GM23338 (cell line): ENCODE measurements at regions not wholly inside any gene's neighbourhood (a gene's known extent, or its start where the extent isn't known, plus 50 kb on each side); places are given as distances from the start of the nearest gene placed in this dataset.

ENCODE experiments used
- ATAC-seq: fragments of 200-7000 bp; cut with Tn5 transposase; 3 replicates; pipeline ENCODE4 v1.9.1; 2020
- DNase-seq: peaks from one replicate; pipeline ENCODE4 v3.0.0-alpha.2; 2015; ENCODE audit warnings: low spot score
- H2AFZ ChIP-seq: fragments of 200-600 bp; sonication (generic); 2 replicates; pipeline ENCODE4 v1.8.0; 2016; ENCODE audit warnings: antibody characterized with exemption, mild to moderate bottlenecking, moderate library complexity
- H3F3A ChIP-seq: fragments of 200-600 bp; sonication (generic); replicated peaks from 2 replicates; pipeline ENCODE4 v1.8.0; 2017; ENCODE audit warnings: antibody characterized with exemption, mixed run types, low read depth
- H3K27ac ChIP-seq: fragments of 200-600 bp; sonication (generic); 2 replicates; pipeline ENCODE4 v1.6.1; 2016; ENCODE audit warnings: low read depth
- H3K27me3 ChIP-seq: fragments of 200-600 bp; sonication (generic); 2 replicates; pipeline ENCODE4 v1.8.0; 2016; ENCODE audit warnings: mild to moderate bottlenecking, mixed run types, moderate library complexity; ENCODE audit not compliant: insufficient read depth
- H3K36me3 ChIP-seq: fragments of 200-600 bp; sonication (generic); 2 replicates; pipeline ENCODE4 v1.8.0; 2016; ENCODE audit warnings: mild to moderate bottlenecking; ENCODE audit not compliant: insufficient read depth
- H3K4me1 ChIP-seq: fragments of 200-600 bp; sonication (generic); 2 replicates; pipeline ENCODE4 v1.8.0; 2016; ENCODE audit warnings: mild to moderate bottlenecking, moderate library complexity; ENCODE audit not compliant: insufficient read depth
- H3K4me2 ChIP-seq: fragments of 200-600 bp; sonication (generic); 2 replicates; pipeline ENCODE4 v1.7.1; 2017; ENCODE audit warnings: mixed run types
- H3K4me3 ChIP-seq: fragments of 200-600 bp; sonication (generic); 2 replicates; pipeline ENCODE4 v1.6.1; 2016; ENCODE audit warnings: mixed run types
- H3K79me2 ChIP-seq: fragments of 200-600 bp; sonication (generic); replicated peaks from 2 replicates; pipeline ENCODE4 v1.8.0; 2017; ENCODE audit warnings: mild to moderate bottlenecking; ENCODE audit not compliant: insufficient read depth
- H3K9me2 ChIP-seq: fragments of 200-600 bp; sonication (generic); 2 replicates; pipeline ENCODE4 v1.8.0; 2017; ENCODE audit not compliant: insufficient read depth
- H4K20me1 ChIP-seq: fragments of 200-600 bp; sonication (generic); replicated peaks from 2 replicates; pipeline ENCODE4 v1.8.0; 2017; ENCODE audit warnings: mild to moderate bottlenecking; ENCODE audit not compliant: insufficient read depth
- H3K27ac Mint-ChIP-seq: 2 replicates; pipeline ENCODE4 v1.8.0; 2020; ENCODE audit warnings: inconsistent platforms, mild to moderate bottlenecking, moderate library complexity, mixed read lengths
- H3K27me3 Mint-ChIP-seq: 3 replicates; pipeline ENCODE4 v1.8.0; 2022; ENCODE audit warnings: low read depth, mild to moderate bottlenecking, moderate library complexity, mixed read lengths, inconsistent platforms; ENCODE audit not compliant: insufficient read depth, poor library complexity
- H3K36me3 Mint-ChIP-seq: 3 replicates; pipeline ENCODE4 v1.8.0; 2021; ENCODE audit warnings: low read depth, mild to moderate bottlenecking, inconsistent platforms, moderate library complexity, mixed read lengths
- H3K4me1 Mint-ChIP-seq: 3 replicates; pipeline ENCODE4 v1.8.0; 2020; ENCODE audit warnings: mild to moderate bottlenecking, inconsistent platforms, mixed read lengths
- H3K4me3 Mint-ChIP-seq: 3 replicates; pipeline ENCODE4 v1.8.0; 2021; ENCODE audit warnings: moderate library complexity, mild to moderate bottlenecking, inconsistent platforms, mixed read lengths
- H3K9me3 Mint-ChIP-seq: 3 replicates; pipeline ENCODE4 v1.8.0; 2020; ENCODE audit warnings: moderate library complexity, mild to moderate bottlenecking, inconsistent platforms, mixed read lengths
- CREB1 ChIP-seq: fragments of 250-450 bp; sonication (Bioruptor Pico); IDR thresholded peaks from 2 replicates; pipeline ENCODE4 v1.5.0; 2020; ENCODE audit warnings: low read depth, mild to moderate bottlenecking, moderate library complexity
- EZH2 ChIP-seq: fragments of 200-600 bp; sonication (generic); IDR thresholded peaks from one replicate; pipeline ENCODE4 v1.8.0; 2017; ENCODE audit warnings: antibody characterized with exemption, mild to moderate bottlenecking, low read depth; ENCODE audit not compliant: unreplicated experiment
- EZH2phosphoT487 ChIP-seq: fragments of 200-600 bp; sonication (generic); IDR thresholded peaks from one replicate; pipeline ENCODE4 v1.8.1; 2018; ENCODE audit warnings: antibody characterized with exemption; ENCODE audit not compliant: unreplicated experiment
- JUNB ChIP-seq: IDR thresholded peaks from one replicate; pipeline ENCODE4 v1.6.1; 2016; ENCODE audit warnings: antibody characterized with exemption; ENCODE audit not compliant: unreplicated experiment
- NANOG ChIP-seq: IDR thresholded peaks from 2 replicates; pipeline ENCODE4 v1.6.1; 2016; ENCODE audit warnings: antibody characterized with exemption, borderline replicate concordance
- POLR2AphosphoS5 ChIP-seq: IDR thresholded peaks from 2 replicates; pipeline ENCODE4 v1.6.1; 2016; ENCODE audit warnings: antibody characterized with exemption, low read depth
- STAT1 ChIP-seq: IDR thresholded peaks from one replicate; pipeline ENCODE4 v1.6.1; 2016; ENCODE audit warnings: antibody characterized with exemption; ENCODE audit not compliant: unreplicated experiment
- ZNF114 ChIP-seq: fragments of 250-450 bp; sonication (Bioruptor Pico); IDR thresholded peaks from 2 replicates; pipeline ENCODE4 v1.5.0; 2020; ENCODE audit warnings: mild to moderate bottlenecking, moderate library complexity
- ZNF331 ChIP-seq: fragments of 250-450 bp; sonication (Bioruptor Pico); IDR thresholded peaks from 2 replicates; pipeline ENCODE4 v1.5.0; 2020; ENCODE audit warnings: low read depth, mild to moderate bottlenecking, moderate library complexity
- TF ChIP-seq, protein P1 (sequence below), 2 experiments: fragments of 200-600 bp in 1 of 2; sonication (generic) in 1 of 2; conservative IDR thresholded peaks; 2 replicates each; pipeline versions ENCODE4 v1.5.1 to v1.6.1; 2016 to 2017; ENCODE audit warnings: antibody characterized with exemption in 2 of 2, low read depth in 2 of 2, mild to moderate bottlenecking in 2 of 2, moderate library complexity in 1 of 2
- TF ChIP-seq, protein P2 (sequence below): IDR thresholded peaks from 2 replicates; pipeline ENCODE4 v1.6.1; 2016; ENCODE audit warnings: antibody characterized with exemption
- TF ChIP-seq, protein P3 (sequence below): IDR thresholded peaks from one replicate; pipeline ENCODE4 v1.6.1; 2018; ENCODE audit warnings: antibody characterized with exemption; ENCODE audit not compliant: unreplicated experiment
- TF ChIP-seq, protein P4 (sequence below): fragments of 250-450 bp; sonication (Bioruptor Pico); IDR thresholded peaks from 2 replicates; pipeline ENCODE4 v1.5.0; 2020; ENCODE audit warnings: mild to moderate bottlenecking, moderate library complexity

DNA sequence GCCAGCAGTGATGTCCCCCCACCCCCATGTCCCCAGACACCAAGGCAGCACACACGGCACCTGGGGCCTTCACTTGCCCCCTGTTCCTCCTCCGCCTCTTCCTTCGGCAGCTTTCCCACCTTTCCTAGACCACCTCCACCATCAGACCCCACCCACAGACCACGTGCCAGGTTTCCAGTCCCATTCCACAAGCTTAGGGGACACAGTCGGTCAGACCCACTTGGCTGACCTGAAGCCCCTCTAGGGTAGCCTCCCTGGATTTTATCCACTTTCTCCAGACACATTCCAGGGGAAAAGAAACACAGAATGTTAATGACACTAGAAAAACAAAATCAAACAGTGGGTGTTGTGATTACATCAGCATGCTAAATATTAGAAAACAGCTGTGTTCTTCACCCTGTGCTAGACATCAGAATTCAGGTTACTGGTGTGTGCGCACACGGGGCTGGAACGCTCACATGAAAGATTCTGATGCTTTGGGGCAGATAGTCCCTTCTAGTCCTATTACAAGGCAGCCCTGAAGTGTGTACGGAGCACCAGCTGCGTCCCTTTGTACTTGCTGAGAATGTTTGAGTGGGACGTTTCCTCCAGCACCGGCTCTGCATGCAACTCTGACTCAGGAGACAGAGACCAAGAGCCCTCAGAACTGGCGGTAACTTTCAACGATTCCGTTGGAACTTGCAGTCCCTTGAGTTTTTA lies 75.5 kb upstream of the PPP2R2D start:
- Mint-ChIP-seq H3K9me3 (no peaks in the 10 kb centered on the region), H3K27ac (no peak overlapping the region), H3K4me1 (peaks cover 18% of the 10 kb centered on the region), H3K36me3 (no peaks in the 10 kb centered on the region; the same call in 2 of the 3 replicates), H3K4me3 (peak overlapping the region; percentile 15; the same call in 1 of the 3 replicates), H3K27me3 (peaks cover 5% of the 10 kb centered on the region)
- ATAC-seq (peak; percentile 54), DNase-seq (no peak)
- no peak overlapping the region for H3K4me2 ChIP-seq
- H3K9me2 ChIP-seq: no peaks in the 10 kb centered on the region; the same call in 1 of the 2 replicates
- no peak overlapping the region for H3K27ac ChIP-seq
- H3K36me3 ChIP-seq: no peaks in the 10 kb centered on the region
- H3F3A ChIP-seq: no peaks in the 10 kb centered on the region
- no peak overlapping the region for H3K4me3 ChIP-seq
- TF ChIP-seq JUNB: no peak
- TF ChIP-seq ZNF114 (CRISPR knock-in tag): no peak
- no peak for TF ChIP-seq NANOG
- TF ChIP-seq ZNF331 (CRISPR knock-in tag): no peak
- TF ChIP-seq EZH2: no peak
- TF ChIP-seq, protein P1, sequence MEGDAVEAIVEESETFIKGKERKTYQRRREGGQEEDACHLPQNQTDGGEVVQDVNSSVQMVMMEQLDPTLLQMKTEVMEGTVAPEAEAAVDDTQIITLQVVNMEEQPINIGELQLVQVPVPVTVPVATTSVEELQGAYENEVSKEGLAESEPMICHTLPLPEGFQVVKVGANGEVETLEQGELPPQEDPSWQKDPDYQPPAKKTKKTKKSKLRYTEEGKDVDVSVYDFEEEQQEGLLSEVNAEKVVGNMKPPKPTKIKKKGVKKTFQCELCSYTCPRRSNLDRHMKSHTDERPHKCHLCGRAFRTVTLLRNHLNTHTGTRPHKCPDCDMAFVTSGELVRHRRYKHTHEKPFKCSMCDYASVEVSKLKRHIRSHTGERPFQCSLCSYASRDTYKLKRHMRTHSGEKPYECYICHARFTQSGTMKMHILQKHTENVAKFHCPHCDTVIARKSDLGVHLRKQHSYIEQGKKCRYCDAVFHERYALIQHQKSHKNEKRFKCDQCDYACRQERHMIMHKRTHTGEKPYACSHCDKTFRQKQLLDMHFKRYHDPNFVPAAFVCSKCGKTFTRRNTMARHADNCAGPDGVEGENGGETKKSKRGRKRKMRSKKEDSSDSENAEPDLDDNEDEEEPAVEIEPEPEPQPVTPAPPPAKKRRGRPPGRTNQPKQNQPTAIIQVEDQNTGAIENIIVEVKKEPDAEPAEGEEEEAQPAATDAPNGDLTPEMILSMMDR (conservative IDR thresholded peaks at IDR 0.05; ENCODE audit: low read depth in 2 of 2): no peak
- no peak for TF ChIP-seq CREB1 (CRISPR knock-in tag)
- TF ChIP-seq POLR2AphosphoS5: no peak
- no peak for TF ChIP-seq EZH2phosphoT487
- TF ChIP-seq, protein P2, sequence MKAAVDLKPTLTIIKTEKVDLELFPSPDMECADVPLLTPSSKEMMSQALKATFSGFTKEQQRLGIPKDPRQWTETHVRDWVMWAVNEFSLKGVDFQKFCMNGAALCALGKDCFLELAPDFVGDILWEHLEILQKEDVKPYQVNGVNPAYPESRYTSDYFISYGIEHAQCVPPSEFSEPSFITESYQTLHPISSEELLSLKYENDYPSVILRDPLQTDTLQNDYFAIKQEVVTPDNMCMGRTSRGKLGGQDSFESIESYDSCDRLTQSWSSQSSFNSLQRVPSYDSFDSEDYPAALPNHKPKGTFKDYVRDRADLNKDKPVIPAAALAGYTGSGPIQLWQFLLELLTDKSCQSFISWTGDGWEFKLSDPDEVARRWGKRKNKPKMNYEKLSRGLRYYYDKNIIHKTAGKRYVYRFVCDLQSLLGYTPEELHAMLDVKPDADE: no peak
- no peak for TF ChIP-seq STAT1
- TF ChIP-seq, protein P3, sequence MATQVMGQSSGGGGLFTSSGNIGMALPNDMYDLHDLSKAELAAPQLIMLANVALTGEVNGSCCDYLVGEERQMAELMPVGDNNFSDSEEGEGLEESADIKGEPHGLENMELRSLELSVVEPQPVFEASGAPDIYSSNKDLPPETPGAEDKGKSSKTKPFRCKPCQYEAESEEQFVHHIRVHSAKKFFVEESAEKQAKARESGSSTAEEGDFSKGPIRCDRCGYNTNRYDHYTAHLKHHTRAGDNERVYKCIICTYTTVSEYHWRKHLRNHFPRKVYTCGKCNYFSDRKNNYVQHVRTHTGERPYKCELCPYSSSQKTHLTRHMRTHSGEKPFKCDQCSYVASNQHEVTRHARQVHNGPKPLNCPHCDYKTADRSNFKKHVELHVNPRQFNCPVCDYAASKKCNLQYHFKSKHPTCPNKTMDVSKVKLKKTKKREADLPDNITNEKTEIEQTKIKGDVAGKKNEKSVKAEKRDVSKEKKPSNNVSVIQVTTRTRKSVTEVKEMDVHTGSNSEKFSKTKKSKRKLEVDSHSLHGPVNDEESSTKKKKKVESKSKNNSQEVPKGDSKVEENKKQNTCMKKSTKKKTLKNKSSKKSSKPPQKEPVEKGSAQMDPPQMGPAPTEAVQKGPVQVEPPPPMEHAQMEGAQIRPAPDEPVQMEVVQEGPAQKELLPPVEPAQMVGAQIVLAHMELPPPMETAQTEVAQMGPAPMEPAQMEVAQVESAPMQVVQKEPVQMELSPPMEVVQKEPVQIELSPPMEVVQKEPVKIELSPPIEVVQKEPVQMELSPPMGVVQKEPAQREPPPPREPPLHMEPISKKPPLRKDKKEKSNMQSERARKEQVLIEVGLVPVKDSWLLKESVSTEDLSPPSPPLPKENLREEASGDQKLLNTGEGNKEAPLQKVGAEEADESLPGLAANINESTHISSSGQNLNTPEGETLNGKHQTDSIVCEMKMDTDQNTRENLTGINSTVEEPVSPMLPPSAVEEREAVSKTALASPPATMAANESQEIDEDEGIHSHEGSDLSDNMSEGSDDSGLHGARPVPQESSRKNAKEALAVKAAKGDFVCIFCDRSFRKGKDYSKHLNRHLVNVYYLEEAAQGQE: no peak
- TF ChIP-seq, protein P4, sequence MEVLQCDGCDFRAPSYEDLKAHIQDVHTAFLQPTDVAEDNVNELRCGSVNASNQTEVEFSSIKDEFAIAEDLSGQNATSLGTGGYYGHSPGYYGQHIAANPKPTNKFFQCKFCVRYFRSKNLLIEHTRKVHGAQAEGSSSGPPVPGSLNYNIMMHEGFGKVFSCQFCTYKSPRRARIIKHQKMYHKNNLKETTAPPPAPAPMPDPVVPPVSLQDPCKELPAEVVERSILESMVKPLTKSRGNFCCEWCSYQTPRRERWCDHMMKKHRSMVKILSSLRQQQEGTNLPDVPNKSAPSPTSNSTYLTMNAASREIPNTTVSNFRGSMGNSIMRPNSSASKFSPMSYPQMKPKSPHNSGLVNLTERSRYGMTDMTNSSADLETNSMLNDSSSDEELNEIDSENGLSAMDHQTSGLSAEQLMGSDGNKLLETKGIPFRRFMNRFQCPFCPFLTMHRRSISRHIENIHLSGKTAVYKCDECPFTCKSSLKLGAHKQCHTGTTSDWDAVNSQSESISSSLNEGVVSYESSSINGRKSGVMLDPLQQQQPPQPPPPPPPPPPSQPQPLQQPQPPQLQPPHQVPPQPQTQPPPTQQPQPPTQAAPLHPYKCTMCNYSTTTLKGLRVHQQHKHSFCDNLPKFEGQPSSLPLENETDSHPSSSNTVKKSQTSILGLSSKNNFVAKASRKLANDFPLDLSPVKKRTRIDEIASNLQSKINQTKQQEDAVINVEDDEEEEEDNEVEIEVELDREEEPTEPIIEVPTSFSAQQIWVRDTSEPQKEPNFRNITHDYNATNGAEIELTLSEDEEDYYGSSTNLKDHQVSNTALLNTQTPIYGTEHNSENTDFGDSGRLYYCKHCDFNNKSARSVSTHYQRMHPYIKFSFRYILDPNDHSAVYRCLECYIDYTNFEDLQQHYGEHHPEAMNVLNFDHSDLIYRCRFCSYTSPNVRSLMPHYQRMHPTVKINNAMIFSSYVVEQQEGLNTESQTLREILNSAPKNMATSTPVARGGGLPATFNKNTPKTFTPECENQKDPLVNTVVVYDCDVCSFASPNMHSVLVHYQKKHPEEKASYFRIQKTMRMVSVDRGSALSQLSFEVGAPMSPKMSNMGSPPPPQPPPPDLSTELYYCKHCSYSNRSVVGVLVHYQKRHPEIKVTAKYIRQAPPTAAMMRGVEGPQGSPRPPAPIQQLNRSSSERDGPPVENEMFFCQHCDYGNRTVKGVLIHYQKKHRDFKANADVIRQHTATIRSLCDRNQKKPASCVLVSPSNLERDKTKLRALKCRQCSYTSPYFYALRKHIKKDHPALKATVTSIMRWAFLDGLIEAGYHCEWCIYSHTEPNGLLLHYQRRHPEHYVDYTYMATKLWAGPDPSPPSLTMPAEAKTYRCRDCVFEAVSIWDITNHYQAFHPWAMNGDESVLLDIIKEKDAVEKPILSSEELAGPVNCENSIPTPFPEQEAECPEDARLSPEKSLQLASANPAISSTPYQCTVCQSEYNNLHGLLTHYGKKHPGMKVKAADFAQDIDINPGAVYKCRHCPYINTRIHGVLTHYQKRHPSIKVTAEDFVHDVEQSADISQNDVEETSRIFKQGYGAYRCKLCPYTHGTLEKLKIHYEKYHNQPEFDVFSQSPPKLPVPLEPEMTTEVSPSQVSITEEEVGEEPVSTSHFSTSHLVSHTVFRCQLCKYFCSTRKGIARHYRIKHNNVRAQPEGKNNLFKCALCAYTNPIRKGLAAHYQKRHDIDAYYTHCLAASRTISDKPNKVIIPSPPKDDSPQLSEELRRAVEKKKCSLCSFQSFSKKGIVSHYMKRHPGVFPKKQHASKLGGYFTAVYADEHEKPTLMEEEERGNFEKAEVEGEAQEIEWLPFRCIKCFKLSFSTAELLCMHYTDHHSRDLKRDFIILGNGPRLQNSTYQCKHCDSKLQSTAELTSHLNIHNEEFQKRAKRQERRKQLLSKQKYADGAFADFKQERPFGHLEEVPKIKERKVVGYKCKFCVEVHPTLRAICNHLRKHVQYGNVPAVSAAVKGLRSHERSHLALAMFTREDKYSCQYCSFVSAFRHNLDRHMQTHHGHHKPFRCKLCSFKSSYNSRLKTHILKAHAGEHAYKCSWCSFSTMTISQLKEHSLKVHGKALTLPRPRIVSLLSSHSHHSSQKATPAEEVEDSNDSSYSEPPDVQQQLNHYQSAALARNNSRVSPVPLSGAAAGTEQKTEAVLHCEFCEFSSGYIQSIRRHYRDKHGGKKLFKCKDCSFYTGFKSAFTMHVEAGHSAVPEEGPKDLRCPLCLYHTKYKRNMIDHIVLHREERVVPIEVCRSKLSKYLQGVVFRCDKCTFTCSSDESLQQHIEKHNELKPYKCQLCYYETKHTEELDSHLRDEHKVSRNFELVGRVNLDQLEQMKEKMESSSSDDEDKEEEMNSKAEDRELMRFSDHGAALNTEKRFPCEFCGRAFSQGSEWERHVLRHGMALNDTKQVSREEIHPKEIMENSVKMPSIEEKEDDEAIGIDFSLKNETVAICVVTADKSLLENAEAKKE (CRISPR knock-in tag): no peak
- H2AFZ ChIP-seq: peak overlapping the region; percentile 88; the same call in 1 of the 2 replicates
- no peaks in the 10 kb centered on the region; the same call in 1 of the 2 replicates for H3K4me1 ChIP-seq
- H3K27me3 ChIP-seq: no peaks in the 10 kb centered on the region
- no peaks in the 10 kb centered on the region for H4K20me1 ChIP-seq
- H3K79me2 ChIP-seq: no peaks in the 10 kb centered on the region
